ENCODE measurements at regions not wholly inside any gene's neighbourhood (a gene's known extent, or its start where the extent isn't known, plus 50 kb on each side); places are given as distances from the start of the nearest gene placed in this dataset.

- DNase-seq (ENCODE audit: low spot score), result no peak
Measured at GRCh38 chr3:148162132-148162531, 535.6 kb upstream of the AGTR1 start.

DNA sequence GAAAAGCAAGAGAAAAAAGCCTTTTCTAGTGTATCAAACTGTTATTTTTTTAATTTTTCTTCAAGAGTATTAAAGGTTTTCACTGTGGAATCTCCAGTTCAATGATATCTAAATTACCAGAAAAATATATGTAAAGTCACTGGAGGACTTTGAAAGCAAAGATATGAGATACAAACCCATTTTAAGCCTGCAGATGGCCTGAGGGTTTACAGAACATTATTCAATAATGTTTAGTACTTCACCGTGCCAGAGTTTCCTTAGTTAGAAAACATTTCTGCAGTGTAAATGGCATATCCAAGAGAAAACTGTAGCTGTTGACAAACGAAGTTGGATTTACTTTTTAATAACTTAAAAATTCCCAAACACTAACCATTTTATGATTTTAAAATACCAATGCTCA lies 529.4 kb upstream of the AGTR1 start:
- DNase-seq (ENCODE audit: low spot score), result no peak

- no peak for DNase-seq (ENCODE audit: low spot score)
Measured at GRCh38 chr3:148173851-148174250, 523.9 kb upstream of the AGTR1 start.

DNA sequence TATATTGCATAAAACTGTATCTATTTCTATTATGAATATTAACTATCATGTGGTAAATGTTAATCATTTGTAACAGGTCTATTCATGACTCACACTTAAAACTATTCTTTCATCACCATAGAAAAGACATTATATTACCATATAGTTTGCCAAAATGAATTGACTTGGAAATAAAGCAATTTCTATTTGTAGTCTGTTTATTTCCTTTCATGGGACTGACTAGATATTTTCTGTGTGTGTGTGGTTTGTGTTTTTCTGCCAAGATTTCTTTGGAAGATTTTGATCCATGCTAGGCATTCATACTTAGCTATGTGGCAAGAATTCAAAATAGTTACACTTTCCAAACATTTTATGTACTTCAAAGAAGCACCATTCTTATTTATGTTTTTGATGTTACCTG lies 522.5 kb upstream of the AGTR1 start:
- DNase-seq (ENCODE audit: low spot score), result no peak

GRCh38 chr3:148178503-148178902 lies 519.2 kb upstream of the AGTR1 start:
- no peak for DNase-seq (ENCODE audit: low spot score)

DNA sequence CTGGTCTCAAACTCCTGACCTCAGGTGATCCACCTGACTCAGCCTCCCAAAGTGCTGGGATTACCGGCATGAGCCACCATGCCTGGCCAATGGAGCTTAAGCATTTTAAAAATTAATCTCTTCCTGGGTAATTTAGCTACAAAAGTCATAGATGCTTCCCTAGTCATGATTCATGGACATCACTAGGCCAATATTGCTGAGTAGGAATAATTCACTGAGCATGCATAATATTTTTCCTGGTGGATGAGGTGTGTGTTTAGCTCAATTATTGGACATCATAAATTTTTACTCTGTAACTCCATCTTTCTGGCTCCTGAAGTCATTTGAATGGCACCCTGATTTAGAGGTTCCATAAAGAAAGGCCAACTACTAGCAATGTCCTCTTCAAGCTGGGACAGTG lies 512.9 kb upstream of the AGTR1 start:
- no peak for DNase-seq (ENCODE audit: low spot score)

GRCh38 chr3:148186881-148187280 lies 510.8 kb upstream of the AGTR1 start:
- DNase-seq (ENCODE audit: low spot score), result no peak

- DNase-seq (ENCODE audit: low spot score), result no peak
Measured at GRCh38 chr3:148187296-148187695, 510.4 kb upstream of the AGTR1 start.

DNA sequence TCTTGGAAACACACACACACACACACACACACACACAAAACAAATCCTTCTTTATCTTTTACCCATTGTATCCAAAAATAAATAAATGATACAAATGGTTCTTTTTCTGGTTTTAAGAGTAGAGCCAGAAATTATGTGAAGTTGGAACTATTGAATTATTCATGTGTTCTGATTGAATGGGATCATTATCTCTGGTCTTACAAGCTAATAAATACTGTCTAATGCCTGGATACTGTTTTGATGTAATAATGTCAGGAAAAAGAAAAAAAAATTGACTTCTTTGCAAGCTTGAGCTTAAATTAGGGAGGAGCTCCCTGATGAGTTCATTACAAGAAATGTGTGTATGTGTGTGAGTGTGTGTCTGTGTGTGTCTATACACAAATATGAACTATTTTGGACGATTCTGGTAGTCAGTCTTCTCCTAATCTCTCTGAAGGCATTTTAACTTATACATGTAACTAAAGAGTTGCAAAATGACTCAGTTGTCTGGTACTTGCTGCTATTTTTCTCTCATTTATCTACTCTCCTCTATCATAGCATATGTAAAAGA lies 507.2 kb upstream of the AGTR1 start:
- DNase-seq (ENCODE audit: low spot score), result no peak

DNA sequence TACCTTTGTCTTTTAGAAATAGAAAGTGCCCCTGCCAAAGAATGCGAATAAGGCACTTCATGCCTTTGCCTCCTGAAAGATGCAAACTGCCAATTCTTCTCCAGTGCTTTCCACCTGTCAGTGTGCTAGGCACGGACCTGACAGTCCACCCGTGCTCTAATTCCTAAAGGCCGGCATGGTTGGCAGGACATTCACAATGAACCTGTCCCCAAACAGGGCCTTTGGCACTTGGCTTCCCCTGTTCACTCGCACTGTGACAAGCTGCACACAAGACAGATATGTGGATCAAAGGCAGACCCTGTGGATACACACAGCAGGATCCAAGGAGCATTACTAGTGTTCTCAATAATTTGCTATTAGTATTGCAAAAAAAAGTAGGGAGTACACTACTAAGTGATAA lies 505.7 kb upstream of the AGTR1 start:
- DNase-seq (ENCODE audit: low spot score), result no peak

DNA sequence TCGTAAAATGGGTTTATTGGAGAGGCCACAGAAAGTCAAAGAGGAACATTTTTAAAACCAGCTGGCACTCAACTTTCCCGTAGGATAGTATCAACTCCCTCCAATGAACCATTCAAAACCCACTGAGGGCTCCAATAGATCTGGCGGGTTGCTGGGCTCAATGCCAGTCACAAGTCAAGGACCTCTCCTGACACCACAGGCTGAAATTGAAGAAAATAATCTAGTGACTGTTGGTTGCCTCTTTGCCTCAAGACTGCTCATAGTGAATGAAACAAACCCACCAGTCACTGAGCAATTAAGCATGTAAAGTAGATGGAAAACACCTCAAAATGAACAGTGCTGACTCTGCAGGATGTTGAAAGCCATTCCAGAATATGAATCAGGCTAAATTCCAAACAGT lies 500.6 kb upstream of the AGTR1 start:
- no peak for DNase-seq (ENCODE audit: low spot score)

- no peak for DNase-seq (ENCODE audit: low spot score)
Measured at GRCh38 chr3:148202386-148202785, 495.3 kb upstream of the AGTR1 start.

DNA sequence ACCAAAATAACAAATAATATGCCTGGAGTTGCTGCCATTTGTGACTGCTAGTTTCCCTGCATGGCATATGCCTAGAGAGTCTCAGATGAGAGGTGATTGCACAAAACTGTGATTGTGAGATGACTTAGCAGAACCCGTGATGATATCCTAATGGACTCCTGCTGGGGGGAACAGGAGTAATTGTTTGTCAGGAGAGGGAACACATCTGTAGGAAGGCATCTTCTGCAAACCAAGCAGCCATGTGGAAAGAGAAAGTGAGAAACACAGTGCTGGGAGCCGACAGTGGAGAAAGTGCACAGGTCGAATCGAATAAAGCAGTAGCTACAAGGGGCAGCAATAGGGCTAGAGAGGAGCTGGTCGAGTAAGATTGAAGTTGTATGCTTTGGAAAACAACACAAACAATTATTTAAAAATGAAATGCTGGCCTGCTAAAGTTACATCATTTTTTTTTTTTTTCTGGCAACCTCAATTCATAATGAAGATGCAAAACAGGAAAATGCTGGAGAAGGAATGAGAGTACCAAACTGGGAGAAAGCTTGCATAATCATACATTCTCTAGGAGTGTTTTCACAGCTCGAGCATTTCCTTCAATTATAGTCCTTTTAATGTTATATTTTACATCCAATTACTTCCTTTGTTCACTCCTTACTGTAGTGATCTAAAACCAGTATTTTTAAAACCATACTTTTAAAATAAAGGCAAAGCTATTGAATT lies 494.2 kb upstream of the AGTR1 start:
- DNase-seq (ENCODE audit: low spot score), result no peak

GRCh38 chr3:148204131-148204530 lies 493.6 kb upstream of the AGTR1 start:
- DNase-seq (ENCODE audit: low spot score), result no peak

DNA sequence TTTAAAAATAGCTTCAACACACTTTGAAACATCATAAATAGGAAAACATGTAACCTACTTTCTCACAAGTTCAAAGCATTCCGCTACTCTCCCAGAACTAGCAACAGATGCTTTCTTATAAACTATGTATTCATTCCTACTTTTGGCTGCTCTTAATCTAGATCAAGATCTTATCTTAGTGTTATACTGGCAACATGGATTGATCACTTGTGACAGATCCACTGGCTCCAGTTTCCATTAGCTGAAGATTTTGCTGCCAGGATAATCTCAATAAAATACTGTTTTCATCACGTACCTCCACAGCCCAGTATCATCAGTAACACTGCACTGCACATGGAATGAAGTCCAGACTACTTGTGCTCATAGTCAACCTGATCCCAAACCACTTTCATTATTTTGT lies 491.7 kb upstream of the AGTR1 start:
- DNase-seq (ENCODE audit: low spot score), result no peak

DNA sequence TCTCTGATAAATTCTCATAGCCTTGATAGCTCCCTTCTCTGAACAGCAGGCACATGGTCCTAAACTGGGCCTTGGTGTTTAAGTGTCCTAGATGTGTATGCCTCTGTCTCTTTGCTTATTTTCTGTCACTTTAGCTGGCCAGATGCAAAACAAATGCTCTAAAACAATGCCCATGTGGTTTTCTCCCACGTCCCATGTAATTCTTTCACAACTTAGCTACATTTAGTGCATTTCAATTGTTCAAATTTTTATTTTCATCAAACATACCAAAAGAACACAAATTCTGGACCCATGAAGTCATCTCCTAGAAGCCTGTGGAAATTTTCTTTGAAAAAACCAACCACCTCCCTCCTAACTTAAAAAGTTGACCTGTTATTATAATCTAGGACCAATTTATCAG lies 491.3 kb upstream of the AGTR1 start:
- DNase-seq (ENCODE audit: low spot score), result no peak

- DNase-seq (ENCODE audit: low spot score), result no peak
Measured at GRCh38 chr3:148208975-148209374, 488.7 kb upstream of the AGTR1 start.

GRCh38 chr3:148211725-148212124 lies 486.0 kb upstream of the AGTR1 start:
- DNase-seq (ENCODE audit: low spot score), result no peak

DNA sequence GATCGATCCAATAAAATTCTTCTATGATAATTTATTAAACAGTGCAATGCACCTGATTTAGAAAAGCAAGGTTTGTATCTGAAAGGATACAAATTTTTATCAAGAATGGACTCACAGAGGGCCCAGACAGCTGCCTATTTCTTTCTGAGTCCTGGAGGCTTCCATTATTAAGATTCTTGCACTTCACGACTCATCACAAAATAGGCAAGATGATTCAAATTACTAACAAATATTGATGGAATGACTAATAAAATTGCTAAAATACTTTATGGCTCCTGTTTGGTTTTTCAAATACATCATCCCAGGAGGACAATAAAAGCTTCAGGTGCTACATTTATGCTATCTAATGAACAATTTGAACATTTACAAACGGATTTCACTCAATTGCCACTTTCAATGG lies 483.0 kb upstream of the AGTR1 start:
- DNase-seq (ENCODE audit: low spot score), result no peak

DNA sequence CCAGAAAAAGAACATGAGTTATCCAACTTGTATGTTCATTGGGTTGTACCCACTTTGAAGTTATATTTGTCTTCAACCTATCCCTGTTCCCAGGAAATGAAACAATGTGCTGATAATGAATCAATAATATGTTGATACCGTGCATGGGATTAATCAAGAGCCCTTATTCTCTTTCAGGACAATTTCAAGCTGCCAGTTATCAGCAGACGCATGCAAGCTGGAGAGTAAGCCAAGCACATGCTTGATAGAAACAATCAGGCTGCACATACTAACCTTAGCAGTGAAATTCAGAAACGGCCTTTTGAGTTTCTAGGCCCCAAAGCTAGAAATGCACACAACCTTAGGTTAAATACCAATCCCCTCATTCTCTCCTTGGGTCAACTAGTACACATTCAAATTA lies 480.4 kb upstream of the AGTR1 start:
- no peak for DNase-seq (ENCODE audit: low spot score)

- DNase-seq (ENCODE audit: low spot score), result no peak
Measured at GRCh38 chr3:148218222-148218621, 479.5 kb upstream of the AGTR1 start.

- DNase-seq (ENCODE audit: low spot score), result no peak
Measured at GRCh38 chr3:148219999-148220398, 477.7 kb upstream of the AGTR1 start.

GRCh38 chr3:148221303-148221702 lies 476.4 kb upstream of the AGTR1 start:
- no peak for DNase-seq (ENCODE audit: low spot score)

DNA sequence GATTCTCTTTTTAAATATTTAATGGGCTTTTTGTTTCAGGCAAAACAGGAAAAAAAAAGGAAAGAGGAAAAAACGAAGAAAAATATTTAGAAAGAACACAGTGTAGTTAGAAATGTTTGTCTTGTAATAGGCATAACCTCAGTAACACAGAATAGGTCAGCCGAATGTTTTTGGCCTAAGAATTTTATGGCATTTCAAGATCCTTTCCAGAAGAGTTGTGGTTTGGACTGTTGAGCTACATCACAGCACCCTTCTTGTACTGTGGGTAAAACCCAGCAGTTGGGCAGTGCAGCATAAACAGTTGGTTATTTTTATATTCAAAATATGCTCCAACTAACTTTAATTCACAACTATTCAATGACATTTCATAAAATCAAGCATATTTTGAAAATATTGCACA lies 474.4 kb upstream of the AGTR1 start:
- no peak for DNase-seq (ENCODE audit: low spot score)

All from left forelimb (tissue), 1 donor.